HCT116 (cell line): ENCODE measurements at regions not wholly inside any gene's neighbourhood (a gene's known extent, or its start where the extent isn't known, plus 50 kb on each side); places are given as distances from the start of the nearest gene placed in this dataset.

Experiments used
- ATAC-seq: fragments of 200-7000 bp; cut with Tn5 transposase; 2 replicates; pipeline ENCODE4 v1.9.1; 2020; ENCODE audit warnings: mild to moderate bottlenecking, moderate library complexity
- BruUV-seq: library from RNA; stranded (reverse); fragments of 400-500 nt; replicated peaks from 2 replicates; lab custom pipeline; 2021; lab: Mats Ljungman, UMichigan
- CTCF ChIA-PET: fragments of 300-600 bp; sonication (Branson Sonifier 250); formaldehyde crosslinking; loops from one replicate; lab custom pipeline; 2021; ENCODE audit warnings: antibody characterized with exemption; lab: Charles Lee
- POLR2A ChIA-PET: fragments of 300-600, 350-600 bp; sonication (Branson Sonifier 250); formaldehyde crosslinking; loops from one replicate; lab custom pipeline; 2021; ENCODE audit warnings: antibody characterized with exemption; lab: Charles Lee
- RAD21 ChIA-PET, 2 experiments: fragments of 300-600 bp; sonication (Branson Sonifier 250); formaldehyde crosslinking; loops; one replicate each; lab custom pipeline; 2023; ENCODE audit warnings: low total read pairs in 2 of 2; ENCODE audit not compliant: uncharacterized antibody in 2 of 2, unreplicated experiment in 2 of 2, low non-redundant PET in 1 of 2; lab: Charles Lee
- DNase-seq: peaks from one replicate; pipeline ENCODE4 v3.0.0-alpha.2; 2010; ENCODE audit warnings: low read depth, low spot score
- H2AFZ ChIP-seq: fragments of 200-600 bp; shearing (Covaris generic), sonication (generic); 2 replicates; pipeline ENCODE4 v1.6.1; 2017; ENCODE audit warnings: low read depth, mixed run types, mixed read lengths, antibody characterized with exemption, low read length; ENCODE audit not compliant: poor library complexity, severe bottlenecking
- H3K27ac ChIP-seq: 2 replicates; pipeline ENCODE4 v1.5.1; 2012; ENCODE audit warnings: low read depth, low read length
- H3K27me3 ChIP-seq: fragments of 200-600 bp; sonication (generic); 2 replicates; pipeline ENCODE4 v1.6.1; 2016; ENCODE audit warnings: mixed run types, low read length, mixed read lengths; ENCODE audit not compliant: insufficient read depth
- H3K36me3 ChIP-seq, 2 experiments: fragments of 200-500 bp in 1 of 2; fragments of 200-600 bp in 1 of 2; sonication (Bioruptor generic) in 1 of 2; sonication (generic) in 1 of 2; 2 replicates each; pipeline versions ENCODE4 v1.5.1 to v1.6.1; 2014 to 2016; ENCODE audit warnings: low read length in 2 of 2, inconsistent platforms in 1 of 2, mixed read lengths in 1 of 2, mixed run types in 1 of 2; ENCODE audit not compliant: insufficient read depth in 2 of 2, control insufficient read depth in 1 of 2
- H3K4me1 ChIP-seq, 2 experiments: fragments of 200-600 bp in 1 of 2; sonication (generic) in 1 of 2; 2 replicates each; pipeline versions ENCODE4 v1.5.1 to v1.6.1; 2012 to 2017; ENCODE audit warnings: low read length in 2 of 2, inconsistent platforms in 1 of 2, mild to moderate bottlenecking in 1 of 2, mixed read lengths in 1 of 2, mixed run types in 1 of 2, moderate library complexity in 1 of 2; ENCODE audit not compliant: insufficient read depth in 2 of 2, control insufficient read depth in 1 of 2
- H3K4me2 ChIP-seq: fragments of 200-600 bp; sonication (generic); 2 replicates; pipeline ENCODE4 v1.6.1; 2017; ENCODE audit warnings: mixed run types, low read length, mixed read lengths
- H3K4me3 ChIP-seq, 2 experiments: fragments of 200-600 bp in 1 of 2; sonication (generic) in 1 of 2; replicated peaks in 1 of 2; 2 replicates each; pipeline ENCODE4 v1.5.1; 2011 to 2016; ENCODE audit warnings: low read length in 2 of 2, control low read depth in 1 of 2, low read depth in 1 of 2, mild to moderate bottlenecking in 1 of 2, mixed read lengths in 1 of 2, mixed run types in 1 of 2
- H3K79me2 ChIP-seq: fragments of 200-600 bp; sonication (generic); 2 replicates; pipeline ENCODE4 v1.6.1; 2017; ENCODE audit warnings: mild to moderate bottlenecking, mixed run types, low read length, moderate library complexity, mixed read lengths; ENCODE audit not compliant: insufficient read depth
- H3K9ac ChIP-seq: fragments of 200-600 bp; sonication (generic); 2 replicates; pipeline ENCODE4 v1.6.1; 2016; ENCODE audit warnings: low read length, mixed read lengths
- H3K9me2 ChIP-seq: fragments of 200-600 bp; sonication (generic), shearing (Covaris generic); 2 replicates; pipeline ENCODE4 v1.6.1; 2017; ENCODE audit warnings: mixed run types, mild to moderate bottlenecking, moderate library complexity; ENCODE audit not compliant: insufficient read depth
- H3K9me3 ChIP-seq, 2 experiments: fragments of 200-500 bp in 1 of 2; fragments of 200-600 bp in 1 of 2; sonication (Bioruptor generic) in 1 of 2; sonication (generic) in 1 of 2; 2 replicates each; pipeline ENCODE4 v1.6.1; 2014 to 2017; ENCODE audit warnings: low read length in 2 of 2, mixed read lengths in 2 of 2, inconsistent platforms in 1 of 2, low read depth in 1 of 2, mild to moderate bottlenecking in 1 of 2, mixed run types in 1 of 2, moderate library complexity in 1 of 2; ENCODE audit not compliant: control insufficient read depth in 1 of 2, insufficient read depth in 1 of 2
- H4K20me1 ChIP-seq: fragments of 200-600 bp; sonication (generic), shearing (Covaris generic); 2 replicates; pipeline ENCODE4 v1.6.1; 2017; ENCODE audit warnings: mixed run types, mild to moderate bottlenecking, moderate library complexity; ENCODE audit not compliant: insufficient read depth
- EGR1 ChIP-seq: IDR thresholded peaks from 2 replicates; pipeline ENCODE4 v1.6.1; 2012; ENCODE audit warnings: low read depth
- FOSL1 ChIP-seq: IDR thresholded peaks from 2 replicates; pipeline ENCODE4 v1.6.1; 2012; ENCODE audit warnings: low read depth
- MAX ChIP-seq: IDR thresholded peaks from 2 replicates; pipeline ENCODE4 v1.6.1; 2012
- POLR2A ChIP-seq: IDR thresholded peaks from 2 replicates; pipeline ENCODE4 v1.7.0; 2011; ENCODE audit warnings: borderline replicate concordance; ENCODE audit not compliant: insufficient read depth, insufficient read length; ENCODE audit errors: extremely low read depth
- POLR2AphosphoS5 ChIP-seq: IDR thresholded peaks from 2 replicates; pipeline ENCODE4 v1.6.1; 2011; ENCODE audit warnings: mild to moderate bottlenecking, low read depth, low read length, moderate library complexity
- RAD21 ChIP-seq: IDR thresholded peaks from 2 replicates; pipeline ENCODE4 v1.6.1; 2012; ENCODE audit warnings: low read depth, mild to moderate bottlenecking
- SIN3A ChIP-seq: IDR thresholded peaks from 2 replicates; pipeline ENCODE4 v1.6.1; 2012; ENCODE audit warnings: low read depth
- SP1 ChIP-seq: IDR thresholded peaks from 2 replicates; pipeline ENCODE4 v1.6.1; 2012; ENCODE audit warnings: low read depth
- SRF ChIP-seq: IDR thresholded peaks from 2 replicates; pipeline ENCODE4 v1.6.1; 2012; ENCODE audit warnings: low read depth
- TCF7L2 ChIP-seq: IDR thresholded peaks from 2 replicates; pipeline ENCODE4 v1.7.0; 2011; ENCODE audit warnings: borderline replicate concordance, inconsistent platforms; ENCODE audit not compliant: insufficient read depth, insufficient read length; ENCODE audit errors: extremely low read depth
- YY1 ChIP-seq: IDR thresholded peaks from 2 replicates; pipeline ENCODE4 v1.6.1; 2011; ENCODE audit warnings: low read length, low read depth, moderate library complexity, mild to moderate bottlenecking; ENCODE audit not compliant: insufficient replicate concordance; ENCODE audit errors: extremely low read depth
- ZBTB33 ChIP-seq: IDR thresholded peaks from 2 replicates; pipeline ENCODE4 v1.6.1; 2011; ENCODE audit warnings: mild to moderate bottlenecking, low read length, moderate library complexity; ENCODE audit not compliant: insufficient replicate concordance; ENCODE audit errors: extremely low read depth
- ZNF274 ChIP-seq: fragments of 200-500 bp; sonication (Bioruptor generic); IDR thresholded peaks from 2 replicates; pipeline ENCODE4 v1.6.1; 2014; ENCODE audit warnings: mild to moderate bottlenecking, low read depth, low read length, inconsistent platforms
- intact Hi-C: fragments of 100-400 bp; cut with micrococcal nuclease; formaldehyde crosslinking; loops from 2 replicates; pipeline ENCODE4 v1.10.0; 2022

GRCh38 chr5:154134499-154134898, 56.0 kb upstream of the GALNT10 start:
- DNase-seq, result no peak
- BruUV-seq, result no TSS peak
- Histone ChIP-seq H3K27me3 (peaks cover 49% of the 10 kb centered on the region), H3K9me2 (no peaks in the 10 kb centered on the region), H3K4me1 (no peaks in the 10 kb centered on the region; a peak in 2 of 4 replicates), H3K9me3 (no peaks in the 10 kb centered on the region), H4K20me1 (no peaks in the 10 kb centered on the region), H3K36me3 (no peaks in the 10 kb centered on the region), H3K4me2 (no peak overlapping the region), H3K27ac (no peak overlapping the region), H2AFZ (no peak overlapping the region), H3K79me2 (no peaks in the 10 kb centered on the region), H3K4me3 (no peak overlapping the region), H3K9ac (no peak overlapping the region)
- TF ChIP-seq EGR1, result no peak
- TF ChIP-seq MAX, result no peak
- no peak for TF ChIP-seq POLR2A
- no peak for TF ChIP-seq ZNF274
- no peak for TF ChIP-seq POLR2AphosphoS5
- no peak for TF ChIP-seq SIN3A
- no peak for TF ChIP-seq YY1
- TF ChIP-seq TCF7L2, result no peak
- TF ChIP-seq FOSL1, result no peak
- TF ChIP-seq SRF, result no peak
- TF ChIP-seq SP1, result no peak
- TF ChIP-seq RAD21, result no peak
- no peak for TF ChIP-seq ZBTB33
- ATAC-seq, result no peak
- CTCF ChIA-PET, result no interaction called here
- RAD21 ChIA-PET, result no interaction called here
- POLR2A ChIA-PET, result no interaction called here
- intact Hi-C loops, result no loop called here
